Lower lobe of right lung (tissue), 2 donors: ENCODE measurements at regions not wholly inside any gene's neighbourhood (a gene's known extent, or its start where the extent isn't known, plus 50 kb on each side); places are given as distances from the start of the nearest gene placed in this dataset.

ENCODE experiments used
- ATAC-seq, 2 donors: fragments of 200-7000 bp; cut with Tn5 transposase; one replicate each; pipeline ENCODE4 v1.9.1; 2020 to 2022; ENCODE audit warnings: mild to moderate bottlenecking in 2 of 2, moderate library complexity in 2 of 2
- DNase-seq: peaks from one replicate; pipeline ENCODE4 v3.0.0-alpha.2; 2020
- H3K27ac ChIP-seq: fragments of 200-600 bp; one replicate; pipeline ENCODE4 v1.8.0; 2022
- H3K27me3 ChIP-seq: fragments of 200-600 bp; one replicate; pipeline ENCODE4 v1.8.0; 2022; ENCODE audit warnings: low read depth
- H3K36me3 ChIP-seq: fragments of 200-600 bp; one replicate; pipeline ENCODE4 v1.8.0; 2022; ENCODE audit warnings: mild to moderate bottlenecking
- H3K4me1 ChIP-seq: fragments of 200-600 bp; one replicate; pipeline ENCODE4 v1.8.0; 2022
- H3K4me3 ChIP-seq: fragments of 200-600 bp; one replicate; pipeline ENCODE4 v1.8.0; 2022; ENCODE audit warnings: mild to moderate bottlenecking
- H3K9me3 ChIP-seq: fragments of 200-600 bp; one replicate; pipeline ENCODE4 v1.8.0; 2022
- intact Hi-C: fragments of 100-400 bp; cut with DNase I; formaldehyde crosslinking; loops from one replicate; pipeline ENCODE4 v1.11.0; 2022
- TF ChIP-seq, protein P1 (sequence below): fragments of 200-600 bp; IDR thresholded peaks from one replicate; pipeline ENCODE4 v1.8.0; 2022; ENCODE audit warnings: antibody characterized with exemption, mild to moderate bottlenecking
- donor health status: DM: no; HTN: yes; CAD: no; lungs with severe emphysema.

DNA sequence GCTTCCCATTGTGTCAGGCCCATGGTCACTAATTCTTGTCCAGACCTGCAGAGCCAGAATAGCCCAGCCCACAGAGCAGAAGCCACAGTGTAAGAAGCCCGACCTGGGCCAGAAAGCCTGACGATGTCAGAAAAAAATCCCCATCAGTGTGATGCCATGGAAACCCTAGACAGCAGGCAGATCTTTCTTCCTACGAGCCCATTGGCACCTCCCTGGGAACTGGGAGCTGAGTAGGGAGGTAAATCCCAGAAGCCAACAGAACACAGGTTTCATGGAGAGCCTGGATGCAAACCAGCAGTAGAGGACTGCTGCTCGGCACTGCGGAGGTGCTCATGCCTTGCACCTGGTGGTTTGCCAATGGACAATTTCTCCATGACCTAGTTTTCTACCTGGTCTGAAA, 82.2 kb upstream of the SLC22A16 start:
- intact Hi-C loops, result no loop called here

DNA sequence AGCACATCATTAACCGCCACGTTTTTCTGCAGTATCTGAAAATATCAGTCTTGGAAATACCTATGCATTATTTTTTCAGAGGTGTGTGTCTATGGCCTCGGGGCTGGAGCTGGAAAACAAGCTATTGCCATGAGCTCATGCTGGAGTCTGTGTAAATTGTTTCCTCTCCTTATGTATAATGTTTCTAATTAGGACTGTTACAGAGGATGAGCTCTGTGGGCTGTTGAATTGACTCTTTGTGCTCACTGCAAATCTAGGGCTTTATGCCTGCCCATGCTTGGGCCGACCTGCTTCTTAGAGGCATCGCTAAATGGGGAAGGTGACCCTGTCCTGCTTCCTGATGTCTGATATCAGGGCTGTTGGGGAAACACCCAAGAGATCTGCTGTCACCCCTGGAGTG, 80.8 kb upstream of the SLC22A16 start:
- Histone ChIP-seq H3K36me3 (no peaks in the 10 kb centered on the region), H3K27me3 (no peaks in the 10 kb centered on the region), H3K4me1 (no peaks in the 10 kb centered on the region), H3K27ac (no peak overlapping the region), H3K9me3 (no peaks in the 10 kb centered on the region), H3K4me3 (no peak overlapping the region)
- no peak for ATAC-seq
- intact Hi-C loops, result no loop called here
- DNase-seq, result no peak
- TF ChIP-seq, protein P1, sequence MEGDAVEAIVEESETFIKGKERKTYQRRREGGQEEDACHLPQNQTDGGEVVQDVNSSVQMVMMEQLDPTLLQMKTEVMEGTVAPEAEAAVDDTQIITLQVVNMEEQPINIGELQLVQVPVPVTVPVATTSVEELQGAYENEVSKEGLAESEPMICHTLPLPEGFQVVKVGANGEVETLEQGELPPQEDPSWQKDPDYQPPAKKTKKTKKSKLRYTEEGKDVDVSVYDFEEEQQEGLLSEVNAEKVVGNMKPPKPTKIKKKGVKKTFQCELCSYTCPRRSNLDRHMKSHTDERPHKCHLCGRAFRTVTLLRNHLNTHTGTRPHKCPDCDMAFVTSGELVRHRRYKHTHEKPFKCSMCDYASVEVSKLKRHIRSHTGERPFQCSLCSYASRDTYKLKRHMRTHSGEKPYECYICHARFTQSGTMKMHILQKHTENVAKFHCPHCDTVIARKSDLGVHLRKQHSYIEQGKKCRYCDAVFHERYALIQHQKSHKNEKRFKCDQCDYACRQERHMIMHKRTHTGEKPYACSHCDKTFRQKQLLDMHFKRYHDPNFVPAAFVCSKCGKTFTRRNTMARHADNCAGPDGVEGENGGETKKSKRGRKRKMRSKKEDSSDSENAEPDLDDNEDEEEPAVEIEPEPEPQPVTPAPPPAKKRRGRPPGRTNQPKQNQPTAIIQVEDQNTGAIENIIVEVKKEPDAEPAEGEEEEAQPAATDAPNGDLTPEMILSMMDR, result no peak

More for the DNA sequence above, 82.2 kb upstream of the SLC22A16 start:
- Histone ChIP-seq H3K4me1 (no peaks in the 10 kb centered on the region), H3K4me3 (no peak overlapping the region), H3K9me3 (no peaks in the 10 kb centered on the region), H3K36me3 (no peaks in the 10 kb centered on the region), H3K27ac (no peak overlapping the region), H3K27me3 (no peaks in the 10 kb centered on the region)
- ATAC-seq (no peak), DNase-seq (no peak)
- TF ChIP-seq, protein P1, result no peak

DNA sequence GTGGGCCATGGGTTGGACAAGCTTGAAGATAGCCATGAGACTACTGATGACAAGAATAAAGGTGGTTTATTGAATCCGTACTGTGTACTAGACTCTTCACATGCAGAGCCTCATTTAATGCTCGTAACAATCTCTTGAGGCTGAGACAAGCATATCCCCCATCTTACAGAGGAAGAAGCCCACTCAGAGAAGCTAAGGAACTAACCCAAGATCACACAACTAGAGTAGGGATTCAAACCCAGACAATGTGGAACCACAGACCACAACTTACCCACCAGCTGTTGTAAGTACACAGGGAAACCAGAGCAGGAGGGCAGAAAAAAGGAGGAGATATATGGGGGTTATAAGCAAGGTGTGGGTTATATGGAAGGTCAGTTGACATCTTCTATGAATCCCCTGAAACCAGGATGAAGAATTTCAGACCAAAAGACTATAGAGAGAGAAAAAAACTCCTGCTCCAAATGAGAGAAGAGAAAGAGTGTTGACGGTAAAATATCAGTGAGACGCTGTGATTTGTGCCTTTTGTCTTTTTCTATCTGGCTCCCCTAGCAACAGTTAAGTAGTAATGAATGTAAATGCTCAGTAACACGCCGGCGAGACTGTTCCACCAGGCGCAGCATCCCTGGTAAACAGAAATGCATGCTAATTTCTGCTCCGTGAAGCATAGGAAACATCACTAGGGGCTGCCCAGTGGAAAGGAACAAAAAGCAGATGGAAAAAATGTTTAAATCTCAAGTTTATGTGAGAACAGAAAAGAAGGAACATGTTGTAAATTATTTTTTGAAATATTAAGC, 80.1 kb upstream of the SLC22A16 start:
- Histone ChIP-seq H3K27me3 (no peaks in the 10 kb centered on the region), H3K4me3 (no peak overlapping the region), H3K9me3 (no peaks in the 10 kb centered on the region), H3K4me1 (no peaks in the 10 kb centered on the region), H3K27ac (no peak overlapping the region), H3K36me3 (no peaks in the 10 kb centered on the region)
- TF ChIP-seq, protein P1, result no peak
- intact Hi-C loops, result no loop called here
- ATAC-seq (no peak), DNase-seq (no peak)

- TF ChIP-seq, protein P1, result no peak
- Histone ChIP-seq H3K9me3 (no peaks in the 10 kb centered on the region), H3K27ac (no peak overlapping the region), H3K27me3 (no peaks in the 10 kb centered on the region), H3K4me1 (no peaks in the 10 kb centered on the region), H3K36me3 (no peaks in the 10 kb centered on the region), H3K4me3 (no peak overlapping the region)
- intact Hi-C loops, result no loop called here
- ATAC-seq (no peak), DNase-seq (no peak)
These were observed 78.6 kb upstream of the SLC22A16 start for GRCh38 chr6:110554966-110555460.

DNA sequence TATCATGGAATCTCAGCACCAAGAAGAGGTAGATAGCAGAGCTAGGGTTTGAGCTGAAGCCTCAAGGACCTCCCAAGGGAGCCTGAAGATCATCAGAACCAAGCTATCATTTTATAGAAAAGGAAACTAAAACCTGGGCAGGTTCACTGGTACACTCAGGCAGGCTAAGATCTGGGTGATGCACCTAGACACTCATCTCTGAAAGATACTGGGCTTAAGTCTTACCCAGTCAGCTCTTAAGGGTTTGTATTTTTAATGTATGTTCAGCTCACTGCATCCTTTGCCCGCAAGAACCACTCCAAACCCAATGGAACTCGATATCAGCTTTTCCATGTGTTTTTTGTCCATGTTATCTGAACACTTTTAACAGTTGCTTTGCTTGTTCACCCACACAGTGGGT, 78.0 kb upstream of the SLC22A16 start:
- Histone ChIP-seq H3K36me3 (no peaks in the 10 kb centered on the region), H3K9me3 (no peaks in the 10 kb centered on the region), H3K27me3 (no peaks in the 10 kb centered on the region), H3K4me1 (no peaks in the 10 kb centered on the region), H3K4me3 (no peak overlapping the region), H3K27ac (no peak overlapping the region)
- TF ChIP-seq, protein P1, result no peak
- no peak for DNase-seq
- intact Hi-C loops, result no loop called here
- no peak for ATAC-seq
